Erythroblast (primary cell): ENCODE measurements at regions not wholly inside any gene's neighbourhood (a gene's known extent, or its start where the extent isn't known, plus 50 kb on each side); places are given as distances from the start of the nearest gene placed in this dataset.

ENCODE experiments used
- GATA1 ChIP-seq: IDR thresholded peaks from 2 replicates; pipeline ENCODE4 v1.6.1; 2011; ENCODE audit warnings: low read depth, mild to moderate bottlenecking, control low read depth, low read length, moderate library complexity
- POLR2A ChIP-seq: IDR thresholded peaks from 2 replicates; pipeline ENCODE4 v1.6.1; 2011; ENCODE audit warnings: mild to moderate bottlenecking, low read length

GRCh38 chr3:187836823-187837770 lies 91.8 kb upstream of the BCL6 start:
- TF ChIP-seq POLR2A (no peak), GATA1 (no peak)
